ENCODE measurements at regions not wholly inside any gene's neighbourhood (a gene's known extent, or its start where the extent isn't known, plus 50 kb on each side); places are given as distances from the start of the nearest gene placed in this dataset.

GRCh38 chr17:79305376-79305767 is 230.7 kb downstream of the ENGASE start:
- TF ChIP-seq POLR2A (IDR thresholded peaks at IDR 0.05) (no peak), POLR2AphosphoS5 (IDR thresholded peaks at IDR 0.05) (no peak), CTCF (IDR thresholded peaks at IDR 0.05) (no peak)
- H3K36me3 ChIP-seq, result no peaks in the 10 kb centered on the region
- no peak overlapping the region for H3K4me3 ChIP-seq
- H3K27me3 ChIP-seq, result peaks cover 4 to 76% of the 10 kb centered on the region in 2 donors
- DNase-seq (ENCODE audit: low spot score in 2 of 2), result no peak
- intact Hi-C loops (cut with DNase I; ENCODE audit: low total_unique reads), result no loop called here
- no peak overlapping the region for H3K27ac ChIP-seq
- H3K9me3 ChIP-seq, result no peaks in the 10 kb centered on the region
- H3K4me1 ChIP-seq, result peaks cover 0 to 6% of the 10 kb centered on the region in 2 donors

- TF ChIP-seq CTCF (IDR thresholded peaks at IDR 0.05), result no peak
- no peak for TF ChIP-seq POLR2A (IDR thresholded peaks at IDR 0.05)
- TF ChIP-seq POLR2AphosphoS5 (IDR thresholded peaks at IDR 0.05), result no peak
- Histone ChIP-seq H3K36me3 (no peaks in the 10 kb centered on the region), H3K9me3 (no peaks in the 10 kb centered on the region), H3K4me3 (no peak overlapping the region), H3K4me1 (peaks cover 0 to 6% of the 10 kb centered on the region in 2 donors), H3K27ac (no peak overlapping the region), H3K27me3 (peaks cover 4 to 75% of the 10 kb centered on the region in 2 donors)
- no peak for DNase-seq (ENCODE audit: low spot score in 2 of 2)
- intact Hi-C loops (cut with DNase I; ENCODE audit: low total_unique reads), result no loop called here
These were observed 230.3 kb downstream of the ENGASE start for GRCh38 chr17:79304884-79305283.

- Histone ChIP-seq H3K4me1 (peaks cover 0 to 6% of the 10 kb centered on the region in 2 donors), H3K4me3 (no peak overlapping the region), H3K9me3 (no peaks in the 10 kb centered on the region), H3K27ac (no peak overlapping the region), H3K36me3 (no peaks in the 10 kb centered on the region), H3K27me3 (peaks cover 0 to 78% of the 10 kb centered on the region in 2 donors)
- no peak for DNase-seq (ENCODE audit: low spot score in 2 of 2)
- intact Hi-C loops (cut with DNase I; ENCODE audit: low total_unique reads), result no loop called here
- TF ChIP-seq CTCF (IDR thresholded peaks at IDR 0.05) (no peak), POLR2AphosphoS5 (IDR thresholded peaks at IDR 0.05) (no peak), POLR2A (IDR thresholded peaks at IDR 0.05) (no peak)
These were observed 229.1 kb downstream of the ENGASE start for GRCh38 chr17:79303641-79304205.

DNA sequence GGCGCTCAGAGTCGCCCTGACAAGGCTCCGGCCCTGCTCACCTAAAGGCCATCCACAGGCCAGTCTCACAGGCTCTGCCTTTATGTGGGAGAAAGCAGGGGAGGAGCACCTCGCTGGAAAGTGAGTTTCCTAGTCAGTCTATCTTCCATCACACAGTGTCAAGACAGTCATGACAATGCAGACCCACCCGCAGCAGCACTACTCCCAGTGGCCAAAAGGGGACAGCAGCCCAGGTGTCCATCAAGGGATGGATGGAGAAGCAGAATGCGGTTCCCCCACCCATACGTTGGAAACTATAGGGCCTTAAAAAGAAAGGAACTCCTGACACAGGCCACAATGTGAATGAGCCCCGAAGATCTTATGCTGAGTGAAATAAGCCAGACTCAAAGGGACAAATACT is 226.8 kb downstream of the ENGASE start:
- H3K9me3 ChIP-seq, result no peaks in the 10 kb centered on the region
- H3K36me3 ChIP-seq, result no peaks in the 10 kb centered on the region
- H3K27me3 ChIP-seq, result peaks cover 0 to 85% of the 10 kb centered on the region in 2 donors
- H3K4me3 ChIP-seq, result no peak overlapping the region
- no peak for DNase-seq (ENCODE audit: low spot score in 2 of 2)
- peaks cover 0 to 2% of the 10 kb centered on the region in 2 donors for H3K4me1 ChIP-seq
- no peak for TF ChIP-seq CTCF (IDR thresholded peaks at IDR 0.05)
- TF ChIP-seq POLR2AphosphoS5 (IDR thresholded peaks at IDR 0.05), result no peak
- TF ChIP-seq POLR2A (IDR thresholded peaks at IDR 0.05), result no peak
- H3K27ac ChIP-seq, result no peak overlapping the region
- intact Hi-C loops (cut with DNase I; ENCODE audit: low total_unique reads), result no loop called here

DNA sequence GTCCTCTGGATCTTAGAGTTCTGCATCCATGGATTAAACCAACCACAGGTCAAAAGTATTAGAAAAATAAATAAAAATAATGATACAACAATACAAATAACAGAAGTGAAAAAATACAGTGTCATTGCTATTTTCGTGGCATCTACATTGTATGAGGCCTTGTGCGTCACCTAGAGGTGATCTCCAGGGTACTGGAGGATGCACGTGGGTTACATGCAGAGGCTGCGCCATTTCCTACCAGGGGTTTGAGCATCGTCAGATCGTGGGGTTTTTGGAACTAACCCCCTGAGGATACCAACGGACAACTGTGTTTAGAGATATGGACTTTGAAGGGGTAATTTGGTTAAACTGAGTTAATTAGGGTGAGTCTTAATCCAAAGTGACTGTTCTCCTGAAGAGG is 224.7 kb downstream of the ENGASE start:
- Histone ChIP-seq H3K27ac (no peak overlapping the region), H3K4me1 (no peaks in the 10 kb centered on the region), H3K36me3 (no peaks in the 10 kb centered on the region), H3K27me3 (peaks cover 0 to 80% of the 10 kb centered on the region in 2 donors), H3K9me3 (no peaks in the 10 kb centered on the region), H3K4me3 (no peak overlapping the region)
- intact Hi-C loops (cut with DNase I; ENCODE audit: low total_unique reads), result no loop called here
- no peak for DNase-seq (ENCODE audit: low spot score in 2 of 2)
- TF ChIP-seq POLR2A (IDR thresholded peaks at IDR 0.05), result no peak
- no peak for TF ChIP-seq CTCF (IDR thresholded peaks at IDR 0.05)
- no peak for TF ChIP-seq POLR2AphosphoS5 (IDR thresholded peaks at IDR 0.05)

All from breast epithelium (tissue), 4 donors.